AG10803 (cell line): ENCODE measurements at regions not wholly inside any gene's neighbourhood (a gene's known extent, or its start where the extent isn't known, plus 50 kb on each side); places are given as distances from the start of the nearest gene placed in this dataset.

Experiments used
- DNase-seq: peaks from one replicate; pipeline ENCODE4 v3.0.0; 2010; ENCODE audit warnings: low read depth
- H3K4me3 ChIP-seq: 2 replicates; pipeline ENCODE4 v1.5.1; 2011; ENCODE audit warnings: mild to moderate bottlenecking, low read length, control low read depth
- CTCF ChIP-seq: conservative IDR thresholded peaks from 2 replicates; pipeline ENCODE4 v1.5.1; 2011; ENCODE audit warnings: mild to moderate bottlenecking, low read length, control low read depth, inconsistent platforms

- DNase-seq, result no peak
- H3K4me3 ChIP-seq, result no peak overlapping the region
- no peak for TF ChIP-seq CTCF
Measured at GRCh38 chr11:23370580-23371275, 510.5 kb upstream of the CCDC179 start.

- TF ChIP-seq CTCF, result no peak
- H3K4me3 ChIP-seq, result no peak overlapping the region
- DNase-seq, result no peak
Measured at GRCh38 chr11:23377909-23378308, 517.6 kb upstream of the CCDC179 start.

DNA sequence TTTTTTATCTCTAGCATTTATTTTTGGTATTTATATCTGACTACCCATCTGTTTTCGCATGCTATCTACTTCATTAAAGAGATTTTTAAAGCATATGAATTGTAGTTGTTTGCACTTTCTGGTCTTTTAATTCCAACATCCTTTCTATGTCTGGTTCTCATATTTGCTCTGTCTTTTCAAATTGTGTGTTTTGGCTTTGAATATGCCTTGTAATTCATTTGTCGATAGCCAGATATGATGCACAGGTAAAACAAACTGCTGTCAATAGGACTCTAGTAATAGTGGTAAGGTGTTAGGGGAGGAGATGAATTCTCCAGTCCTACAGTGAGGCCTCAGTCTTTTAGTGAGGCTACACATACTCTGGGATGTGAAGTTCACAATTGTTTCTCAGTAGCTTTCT is 530.8 kb upstream of the CCDC179 start:
- DNase-seq, result no peak
- H3K4me3 ChIP-seq, result no peak overlapping the region
- no peak for TF ChIP-seq CTCF

DNA sequence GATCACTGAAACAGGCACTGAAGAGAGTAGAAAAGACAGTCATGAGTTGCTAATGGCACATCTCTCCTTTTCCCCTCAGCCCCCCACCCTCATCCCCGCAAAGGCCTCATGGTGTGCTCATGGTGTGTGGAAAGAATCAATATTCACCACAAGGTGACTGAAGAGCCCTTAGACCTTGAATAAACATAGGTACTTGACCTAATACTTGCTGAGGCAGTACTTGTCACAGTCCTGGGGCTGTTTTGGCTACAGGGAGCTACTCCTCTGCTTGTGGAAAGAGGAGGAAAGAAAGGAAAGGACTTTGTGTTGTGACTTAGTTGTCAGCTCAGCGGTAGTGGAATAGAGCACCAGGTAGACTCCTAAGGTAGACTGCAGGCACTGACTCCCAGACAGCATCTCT is 537.8 kb upstream of the CCDC179 start:
- no peak for DNase-seq
- TF ChIP-seq CTCF, result no peak
- H3K4me3 ChIP-seq, result no peak overlapping the region

DNA sequence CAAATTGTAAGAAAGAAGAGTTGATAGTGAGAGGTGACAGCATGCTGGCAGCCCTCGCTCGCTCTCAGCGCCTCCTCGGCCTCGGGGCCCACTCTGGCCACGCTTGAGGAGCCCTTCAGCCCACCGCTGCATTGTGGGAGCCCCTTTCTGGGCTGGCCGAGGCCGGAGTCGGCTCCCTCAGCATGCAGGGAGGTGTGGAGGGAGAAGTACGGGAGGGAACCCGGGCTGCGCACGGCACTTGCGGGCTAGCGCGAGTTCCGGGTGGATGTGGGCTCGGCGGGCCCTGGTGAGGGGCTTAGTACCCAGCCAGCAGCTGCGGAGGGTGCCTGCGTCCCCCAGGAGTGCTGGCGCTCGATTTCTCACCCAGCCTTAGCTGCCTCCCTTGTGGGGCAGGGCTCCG is 539.7 kb upstream of the CCDC179 start:
- H3K4me3 ChIP-seq, result no peak overlapping the region
- no peak for TF ChIP-seq CTCF
- no peak for DNase-seq

GRCh38 chr11:23403210-23404185 is 543.2 kb upstream of the CCDC179 start:
- no peak for TF ChIP-seq CTCF
- DNase-seq, result no peak
- no peak overlapping the region for H3K4me3 ChIP-seq
